ENCODE measurements at regions not wholly inside any gene's neighbourhood (a gene's known extent, or its start where the extent isn't known, plus 50 kb on each side); places are given as distances from the start of the nearest gene placed in this dataset.

GRCh38 chr2:118698564-118698963 is 148.9 kb downstream of the EN1 start:
- H3K4me2 ChIP-seq (ENCODE audit: low read length) = no peak overlapping the region
- no peak overlapping the region for H3K27ac ChIP-seq (ENCODE audit: low read depth, low read length, poor library complexity, severe bottlenecking)

GRCh38 chr2:118697781-118698180 is 149.7 kb downstream of the EN1 start:
- H3K27me3 ChIP-seq (ENCODE audit: insufficient read depth, low read length) = no peaks in the 10 kb centered on the region
- no peaks in the 10 kb centered on the region for H3K79me2 ChIP-seq (ENCODE audit: insufficient read depth, low read length)
- H3K9me2 ChIP-seq (ENCODE audit: low read depth, low read length) = no peaks in the 10 kb centered on the region
- H3K9me3 ChIP-seq (ENCODE audit: low read length) = no peaks in the 10 kb centered on the region
- H3K9ac ChIP-seq (ENCODE audit: low read length) = no peak overlapping the region
- no peak for TF ChIP-seq CTCF (IDR thresholded peaks at IDR 0.05; ENCODE audit: low read length)
- no peak for TF ChIP-seq EZH2 (IDR thresholded peaks at IDR 0.05; ENCODE audit: borderline replicate concordance, low read length)
- H3F3A ChIP-seq (ENCODE audit: insufficient read depth, low read length) = no peaks in the 10 kb centered on the region
- H4K20me1 ChIP-seq (ENCODE audit: insufficient read depth, low read length) = no peaks in the 10 kb centered on the region
- H3K4me2 ChIP-seq (ENCODE audit: low read length) = no peak overlapping the region
- H3K36me3 ChIP-seq (ENCODE audit: insufficient read depth, low read length) = no peaks in the 10 kb centered on the region
- no peak overlapping the region for H2AFZ ChIP-seq (ENCODE audit: low read length)
- no peak overlapping the region for H3K27ac ChIP-seq (ENCODE audit: low read depth, low read length, poor library complexity, severe bottlenecking)
- no peak overlapping the region for H3K4me3 ChIP-seq (ENCODE audit: low read depth, low read length, poor library complexity, severe bottlenecking)
- H3K4me1 ChIP-seq (ENCODE audit: insufficient read depth, low read length, severe bottlenecking) = no peaks in the 10 kb centered on the region

More at GRCh38 chr2:118698564-118698963, 148.9 kb downstream of the EN1 start:
- H3K27me3 ChIP-seq (ENCODE audit: insufficient read depth, low read length) = no peaks in the 10 kb centered on the region
- no peaks in the 10 kb centered on the region for H3K79me2 ChIP-seq (ENCODE audit: insufficient read depth, low read length)
- no peaks in the 10 kb centered on the region for H3K9me3 ChIP-seq (ENCODE audit: low read length)
- no peak overlapping the region for H3K4me3 ChIP-seq (ENCODE audit: low read depth, low read length, poor library complexity, severe bottlenecking)
- H2AFZ ChIP-seq (ENCODE audit: low read length) = no peak overlapping the region
- no peaks in the 10 kb centered on the region for H3K4me1 ChIP-seq (ENCODE audit: insufficient read depth, low read length, severe bottlenecking)
- no peaks in the 10 kb centered on the region for H3K36me3 ChIP-seq (ENCODE audit: insufficient read depth, low read length)
- no peaks in the 10 kb centered on the region for H3F3A ChIP-seq (ENCODE audit: insufficient read depth, low read length)
- H3K9ac ChIP-seq (ENCODE audit: low read length) = no peak overlapping the region
- no peaks in the 10 kb centered on the region for H4K20me1 ChIP-seq (ENCODE audit: insufficient read depth, low read length)
- no peaks in the 10 kb centered on the region for H3K9me2 ChIP-seq (ENCODE audit: low read depth, low read length)
- no peak for TF ChIP-seq CTCF (IDR thresholded peaks at IDR 0.05; ENCODE audit: low read length)
- no peak for TF ChIP-seq EZH2 (IDR thresholded peaks at IDR 0.05; ENCODE audit: borderline replicate concordance, low read length)

- Histone ChIP-seq H3K27me3 (ENCODE audit: insufficient read depth, low read length) (no peaks in the 10 kb centered on the region), H3K9ac (ENCODE audit: low read length) (no peak overlapping the region), H3K4me1 (ENCODE audit: insufficient read depth, low read length, severe bottlenecking) (no peaks in the 10 kb centered on the region), H4K20me1 (ENCODE audit: insufficient read depth, low read length) (no peaks in the 10 kb centered on the region), H3K27ac (ENCODE audit: low read depth, low read length, poor library complexity, severe bottlenecking) (no peak overlapping the region), H2AFZ (ENCODE audit: low read length) (no peak overlapping the region), H3K36me3 (ENCODE audit: insufficient read depth, low read length) (no peaks in the 10 kb centered on the region), H3F3A (ENCODE audit: insufficient read depth, low read length) (no peaks in the 10 kb centered on the region), H3K9me2 (ENCODE audit: low read depth, low read length) (no peaks in the 10 kb centered on the region), H3K9me3 (ENCODE audit: low read length) (no peaks in the 10 kb centered on the region), H3K79me2 (ENCODE audit: insufficient read depth, low read length) (no peaks in the 10 kb centered on the region), H3K4me3 (ENCODE audit: low read depth, low read length, poor library complexity, severe bottlenecking) (no peak overlapping the region), H3K4me2 (ENCODE audit: low read length) (no peak overlapping the region)
- no peak for TF ChIP-seq CTCF (IDR thresholded peaks at IDR 0.05; ENCODE audit: low read length)
- no peak for TF ChIP-seq EZH2 (IDR thresholded peaks at IDR 0.05; ENCODE audit: borderline replicate concordance, low read length)
Measured at GRCh38 chr2:118696786-118697465, 150.5 kb downstream of the EN1 start.
